ENCODE measurements at regions not wholly inside any gene's neighbourhood (a gene's known extent, or its start where the extent isn't known, plus 50 kb on each side); places are given as distances from the start of the nearest gene placed in this dataset.
"Not testable (repeated sequence)": the region's sequence is repeated elsewhere in the genome, so short reads cannot be mapped to it uniquely, and the experiment has no call there.

DNA sequence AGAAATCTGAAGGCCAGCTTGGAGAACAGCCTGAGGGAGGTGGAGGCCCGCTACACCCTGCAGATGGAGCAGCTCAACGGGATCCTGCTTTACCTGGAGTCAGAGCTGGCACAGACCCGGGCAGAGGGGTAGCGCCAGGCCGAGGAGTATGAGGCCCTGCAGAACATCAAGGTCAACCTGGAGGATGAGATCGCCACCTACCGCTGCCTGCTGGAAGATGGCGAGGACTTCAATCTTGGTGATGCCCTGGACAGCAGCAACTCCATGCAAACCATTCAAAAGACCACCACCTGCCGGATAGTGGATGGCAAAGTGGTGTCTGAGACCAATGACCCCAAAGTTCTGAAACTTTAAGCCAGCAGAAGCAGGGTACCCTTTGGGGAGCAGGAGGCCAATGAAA, 318.4 kb downstream of the ZFHX3 start:
- not testable (repeated sequence) for DNase-seq

DNA sequence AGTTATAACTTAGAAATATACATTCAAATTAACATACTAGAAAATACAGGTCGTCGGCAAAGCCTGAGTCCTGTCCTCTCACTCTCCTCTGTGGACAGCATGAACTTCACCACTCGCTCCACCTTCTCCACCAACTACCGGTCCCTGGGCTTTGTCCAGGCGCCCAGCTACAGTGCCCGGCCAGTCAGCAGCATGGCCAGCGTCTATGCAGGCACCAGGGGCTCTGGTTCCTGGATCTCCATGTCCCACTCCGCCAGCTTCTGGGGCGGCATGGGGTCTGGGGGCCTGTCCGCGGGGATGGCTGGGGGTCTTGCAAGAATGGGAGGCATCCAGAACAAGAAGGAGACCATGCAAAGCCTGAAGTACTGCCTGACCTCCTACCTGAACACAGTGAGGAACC, 319.4 kb downstream of the ZFHX3 start:
- DNase-seq: no peak

DNA sequence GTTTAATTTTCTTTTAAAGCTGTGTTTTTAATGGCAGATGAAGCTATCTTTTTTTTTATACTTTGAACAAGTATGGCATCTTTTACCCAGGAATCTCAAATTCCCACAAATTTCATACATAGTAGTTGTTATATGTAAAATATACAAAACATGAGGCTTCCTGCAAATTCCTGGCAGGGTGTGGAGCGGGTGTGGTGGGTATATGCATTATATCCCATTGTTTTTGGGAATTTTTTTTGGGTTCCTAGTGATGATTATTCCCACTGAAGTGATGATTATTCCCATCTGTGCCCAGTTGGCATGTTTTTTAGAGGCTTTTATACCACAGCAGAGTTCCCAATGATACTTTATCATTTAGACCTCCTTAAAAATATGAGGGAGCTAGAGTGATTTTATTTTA, 320.4 kb downstream of the ZFHX3 start:
- DNase-seq: no peak

DNA sequence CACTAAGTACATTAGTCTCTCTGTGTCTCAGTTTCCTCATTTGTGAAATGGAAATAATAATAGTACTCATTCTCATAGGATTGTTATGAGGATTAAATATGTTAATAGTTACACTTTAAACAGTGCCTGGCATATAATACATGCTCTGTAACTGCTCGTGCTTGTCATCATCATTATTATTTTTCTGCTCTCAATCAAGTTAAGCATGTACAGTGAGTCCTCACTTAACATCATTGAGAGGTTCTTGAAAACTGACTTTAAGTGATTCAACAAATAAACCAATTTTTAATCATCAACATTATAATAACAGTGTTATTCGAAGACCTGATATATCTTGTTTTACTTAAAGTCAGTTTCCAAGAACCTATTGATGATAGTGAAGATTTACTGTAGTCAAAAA, 322.3 kb downstream of the ZFHX3 start:
- DNase-seq: no peak

DNA sequence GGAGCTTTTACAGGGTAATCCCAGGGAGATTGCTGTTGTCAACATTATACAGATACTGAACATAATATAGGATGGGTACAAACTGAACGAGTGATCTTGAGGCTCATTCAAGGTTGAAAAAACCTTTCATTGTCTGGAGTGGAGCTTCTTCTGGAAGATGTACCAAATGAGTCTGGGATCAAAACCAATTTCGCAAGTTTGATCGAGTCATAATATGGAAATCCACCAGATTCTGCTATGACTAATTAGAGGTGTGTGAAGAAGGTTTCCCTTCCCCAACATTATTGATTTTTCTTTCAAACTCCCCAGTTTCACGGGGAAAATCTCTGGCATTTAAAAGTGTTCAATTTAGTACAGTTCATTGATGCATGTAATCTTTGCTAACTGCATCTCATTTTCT, 324.1 kb downstream of the ZFHX3 start:
- DNase-seq: no peak

DNA sequence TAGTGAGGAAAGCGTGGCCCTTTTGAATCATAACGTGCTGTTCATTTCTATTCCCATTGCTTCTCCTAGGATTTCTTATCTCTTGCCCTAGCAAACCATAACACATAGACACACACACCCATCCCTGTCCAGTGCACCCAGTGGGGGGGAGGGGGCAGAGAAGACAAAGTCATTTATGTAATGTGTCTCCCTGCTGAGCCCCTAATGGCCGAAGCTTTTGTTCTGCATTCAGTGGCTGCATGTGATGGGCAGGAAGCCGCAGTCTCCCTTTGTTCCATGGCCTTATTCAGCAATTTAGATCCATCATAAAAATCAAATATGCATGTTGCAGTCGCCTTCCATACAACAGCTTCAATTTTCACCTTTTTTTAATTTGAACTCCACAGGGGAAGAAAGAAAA, 325.4 kb downstream of the ZFHX3 start:
- peak; percentile 70 for DNase-seq

DNA sequence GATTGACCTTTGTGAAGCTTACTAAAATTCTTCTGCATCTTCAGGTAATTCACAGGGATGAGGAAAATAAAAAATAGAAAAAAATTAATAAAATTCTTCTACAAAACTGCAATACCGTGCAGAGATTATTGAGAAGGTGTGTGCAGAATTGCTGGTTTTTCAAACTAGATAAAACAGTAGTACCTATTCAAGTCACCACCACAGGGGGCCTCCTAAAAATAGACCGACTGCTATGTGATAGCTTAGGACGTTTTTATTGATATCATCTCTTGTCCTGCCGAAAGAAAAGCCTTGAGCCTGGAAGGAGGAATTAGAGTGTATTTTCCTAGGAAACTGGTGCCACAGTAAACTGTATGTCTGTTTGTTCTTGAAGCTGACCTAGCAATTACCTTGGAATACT, 325.9 kb downstream of the ZFHX3 start:
- DNase-seq: peak; percentile 59

DNA sequence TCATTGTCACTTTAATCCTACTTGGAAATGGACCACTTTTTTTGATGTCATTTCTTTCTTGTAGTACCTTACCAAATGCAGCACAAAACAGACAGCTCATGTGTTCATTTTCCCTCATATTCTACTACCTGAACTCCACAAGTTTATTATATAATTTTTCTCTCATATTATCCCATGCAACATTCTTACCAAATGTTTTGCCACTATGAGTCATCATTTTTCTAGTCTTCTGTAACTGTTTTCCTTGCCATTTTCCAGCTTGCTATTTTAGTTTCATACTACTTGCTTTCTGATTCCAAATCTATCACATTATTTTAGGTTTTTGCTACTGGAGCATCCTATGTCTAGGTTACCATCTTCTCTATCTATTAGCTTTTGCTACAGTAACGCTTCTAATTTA, 332.7 kb downstream of the ZFHX3 start:
- no peak for DNase-seq

DNA sequence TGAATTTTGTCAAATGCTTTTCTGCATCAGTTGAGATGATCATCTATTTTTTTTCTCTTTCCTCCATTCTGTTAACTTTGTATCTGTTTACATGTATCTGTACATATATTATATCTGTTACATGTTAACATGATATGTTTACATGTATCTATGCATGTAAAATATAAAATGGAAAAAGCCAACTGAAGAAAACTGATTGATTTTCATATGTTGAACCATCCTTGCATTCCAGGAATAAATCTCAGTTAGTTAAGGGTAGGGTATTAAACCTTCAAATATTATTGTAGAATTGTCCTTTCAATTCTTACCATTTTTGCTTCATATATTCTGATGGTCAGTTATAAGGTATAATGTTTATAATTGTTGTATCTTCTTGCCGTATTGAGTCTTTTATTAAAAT, 336.1 kb downstream of the ZFHX3 start:
- DNase-seq: no peak

DNA sequence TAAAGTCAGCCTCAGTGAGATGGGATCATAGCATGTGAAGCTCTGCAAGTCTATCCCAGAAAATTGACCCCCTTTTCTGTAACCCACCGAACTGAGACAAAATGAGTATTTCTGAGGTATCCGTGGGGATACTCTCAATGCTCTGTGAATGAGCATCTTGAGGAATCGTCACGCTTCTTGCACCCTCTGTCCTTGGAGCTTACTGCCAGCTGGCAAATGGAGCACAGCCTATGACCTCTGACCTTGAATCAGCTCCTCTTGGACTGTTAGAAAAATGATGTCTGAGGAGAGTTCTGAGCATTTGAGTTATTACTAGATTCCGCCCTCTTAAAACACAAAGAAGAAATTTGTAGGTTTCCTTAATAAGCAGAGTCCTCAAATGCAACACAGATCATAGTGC, 342.1 kb downstream of the ZFHX3 start:
- no peak for DNase-seq

DNA sequence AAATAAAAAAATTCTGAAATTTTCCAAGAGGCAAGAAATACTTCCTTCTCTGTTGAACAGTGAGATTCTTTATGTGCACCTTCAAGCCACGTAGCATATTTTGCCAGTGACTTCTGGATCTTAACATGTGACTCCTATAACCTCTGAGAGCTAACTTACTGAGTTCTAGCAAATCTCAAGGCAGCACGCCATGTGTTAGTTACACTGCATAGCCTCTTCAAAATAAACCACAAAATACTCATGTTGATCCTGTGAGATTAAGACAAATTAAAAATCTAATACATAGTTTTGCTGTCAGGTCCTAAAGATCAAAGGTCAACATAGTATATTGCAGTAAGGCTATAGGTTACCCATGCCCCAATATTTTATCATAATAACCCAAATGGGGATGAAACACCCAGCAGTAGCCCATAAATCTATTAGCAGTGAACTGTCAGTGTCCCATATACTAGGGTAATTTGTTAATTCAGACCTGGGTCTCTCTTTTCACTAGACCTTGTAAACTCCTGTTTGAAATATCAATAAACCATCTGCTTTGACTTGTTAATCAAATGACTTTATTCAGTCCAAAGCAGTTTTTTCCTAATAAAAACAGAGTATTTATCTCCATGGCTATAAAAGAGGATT, 343.1 kb downstream of the ZFHX3 start:
- no peak for DNase-seq

DNA sequence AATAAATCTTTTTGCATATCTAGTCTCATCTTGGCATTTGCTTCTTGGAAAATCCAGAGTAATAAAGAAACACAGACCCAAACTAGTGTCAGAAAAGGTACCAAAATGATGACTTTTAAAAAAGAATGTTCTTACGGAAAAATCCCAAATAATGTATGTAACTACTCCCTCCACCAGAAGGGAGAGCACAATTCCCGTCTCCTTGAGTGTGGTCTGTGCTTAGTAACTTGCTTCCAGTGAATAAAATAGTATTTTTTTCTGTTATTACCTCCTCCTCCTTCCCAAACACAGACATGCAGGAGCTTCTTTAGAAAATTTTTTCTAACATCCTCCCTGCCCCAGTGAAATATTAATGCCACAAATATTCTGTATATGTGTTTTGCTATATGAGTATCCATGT, 358.1 kb downstream of the ZFHX3 start:
- DNase-seq: no peak

DNA sequence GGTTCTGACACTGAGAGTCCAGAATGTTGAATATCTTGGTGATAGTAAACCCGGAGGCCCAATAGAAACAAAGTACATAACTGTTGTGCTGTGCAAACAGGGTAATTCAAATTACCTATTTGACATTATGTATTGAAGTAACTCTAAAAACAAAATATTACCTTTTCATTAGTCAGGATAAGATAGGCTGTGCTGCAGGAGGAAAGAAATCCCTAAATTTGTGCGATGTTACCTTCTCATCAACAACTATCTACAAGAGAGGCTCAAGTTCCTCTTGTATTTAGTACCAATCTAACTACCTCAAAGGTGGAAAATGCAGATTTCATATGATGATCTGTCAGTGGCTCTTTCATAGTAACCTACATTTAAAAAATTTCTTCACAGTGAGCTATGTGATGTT, 367.2 kb downstream of the ZFHX3 start:
- DNase-seq: no peak

DNA sequence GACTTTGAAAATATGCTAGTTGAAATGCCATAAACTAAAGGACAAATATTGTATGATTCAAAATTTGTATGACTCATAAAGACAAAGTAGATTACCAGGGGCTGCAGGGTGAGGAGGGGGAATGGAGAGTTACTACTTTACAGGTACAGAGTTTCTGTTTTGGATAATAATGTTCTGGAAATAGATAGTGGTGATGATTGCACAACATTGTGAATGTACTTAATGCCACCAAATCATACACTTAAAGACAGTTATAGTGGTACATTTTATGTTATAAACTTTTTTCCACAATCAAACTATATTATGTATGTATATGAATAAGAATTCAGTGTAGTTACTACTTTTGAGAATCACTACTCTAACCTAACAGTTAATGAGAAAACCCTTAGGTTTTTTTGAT, 368.1 kb downstream of the ZFHX3 start:
- no peak for DNase-seq

DNA sequence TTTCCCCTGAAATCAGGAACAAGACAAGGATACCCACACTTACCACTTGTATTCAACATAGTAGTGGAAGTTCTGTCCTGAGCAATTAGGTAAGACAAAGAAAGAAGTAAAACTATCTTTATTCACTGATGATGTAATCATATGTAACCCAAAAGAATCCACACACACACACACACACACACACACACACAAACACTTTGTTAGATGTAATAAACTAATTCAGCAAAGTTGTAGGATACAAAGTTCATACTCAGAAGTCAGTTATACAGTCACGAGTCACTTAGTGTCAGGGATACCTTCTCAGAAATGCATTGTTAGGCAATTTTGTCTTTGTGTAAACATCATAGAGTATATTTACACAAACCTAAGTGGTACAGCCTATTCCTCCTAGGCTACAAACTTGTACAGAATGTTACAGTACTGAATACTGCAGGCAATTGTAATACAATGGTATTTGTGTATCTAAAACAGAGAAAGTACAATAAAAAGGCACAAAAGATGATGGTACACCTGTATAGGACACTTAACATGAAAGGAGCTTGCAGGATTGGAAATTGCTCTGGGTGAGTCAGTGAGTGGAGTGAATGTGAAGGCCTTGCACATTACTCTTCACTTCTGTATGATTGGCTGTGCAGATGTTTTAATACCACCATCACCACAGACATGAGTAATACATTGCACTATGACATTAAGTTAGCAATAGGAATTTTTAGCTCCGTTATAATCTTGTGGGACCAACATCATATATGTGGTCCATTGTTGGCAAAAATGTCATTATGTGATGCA, 370.1 kb downstream of the ZFHX3 start:
- peak; percentile 9 for DNase-seq

DNA sequence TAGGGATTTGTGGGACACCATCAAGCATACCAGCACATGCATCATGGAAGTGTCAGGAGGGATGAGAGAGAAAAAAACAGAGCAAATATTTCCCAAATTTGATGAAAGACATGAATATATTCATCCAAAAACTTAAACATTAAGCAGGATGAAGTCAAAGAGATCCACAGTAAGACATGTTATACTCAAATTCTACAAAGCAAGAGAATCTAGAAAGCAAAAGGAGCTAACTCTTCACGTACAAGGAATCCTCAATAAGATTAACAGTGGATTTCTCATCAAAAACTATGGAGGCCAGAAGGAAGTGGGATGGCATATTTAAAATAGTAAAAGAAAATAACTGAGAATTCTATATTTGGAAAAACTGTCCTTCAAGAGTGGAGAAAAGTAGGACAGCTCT, 374.8 kb downstream of the ZFHX3 start:
- DNase-seq: no peak

DNA sequence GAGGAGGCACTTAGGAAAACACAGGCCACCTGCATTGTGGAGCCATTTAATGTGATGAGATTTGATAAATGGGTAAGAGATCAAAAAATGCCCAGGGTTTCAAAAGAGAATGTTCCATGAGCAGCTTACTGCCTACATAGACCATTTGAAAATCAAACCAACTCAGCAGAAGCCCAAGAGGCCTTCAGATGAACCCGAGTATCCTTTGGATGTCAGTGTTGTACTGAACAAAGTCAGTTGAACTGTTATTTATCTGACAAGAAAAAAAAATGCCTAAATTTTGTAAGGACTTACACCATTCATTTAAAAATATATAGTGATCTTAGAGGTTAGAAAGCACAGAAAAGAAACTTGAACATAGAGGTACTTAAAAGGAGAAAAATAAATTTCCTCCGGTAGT, 381.7 kb downstream of the ZFHX3 start:
- no peak for DNase-seq

DNA sequence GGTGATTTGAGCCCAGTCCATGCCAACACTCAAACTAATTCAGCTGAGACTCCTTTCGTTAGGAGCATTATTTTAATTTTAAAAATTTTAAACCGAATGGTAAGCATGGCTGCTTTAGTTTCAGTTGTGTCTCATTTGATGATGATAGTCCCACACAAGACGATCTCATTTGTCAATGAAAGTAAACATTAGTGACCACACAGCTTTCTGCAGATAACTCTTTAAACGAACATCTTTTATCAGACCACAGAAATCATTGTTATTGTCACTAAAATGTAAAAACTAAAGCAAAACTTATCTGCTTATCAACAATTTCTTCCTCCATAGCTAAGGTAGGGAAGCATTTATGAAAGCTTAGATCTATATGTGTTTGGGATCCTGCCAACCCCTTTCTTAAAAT, 382.2 kb downstream of the ZFHX3 start:
- DNase-seq: no peak

DNA sequence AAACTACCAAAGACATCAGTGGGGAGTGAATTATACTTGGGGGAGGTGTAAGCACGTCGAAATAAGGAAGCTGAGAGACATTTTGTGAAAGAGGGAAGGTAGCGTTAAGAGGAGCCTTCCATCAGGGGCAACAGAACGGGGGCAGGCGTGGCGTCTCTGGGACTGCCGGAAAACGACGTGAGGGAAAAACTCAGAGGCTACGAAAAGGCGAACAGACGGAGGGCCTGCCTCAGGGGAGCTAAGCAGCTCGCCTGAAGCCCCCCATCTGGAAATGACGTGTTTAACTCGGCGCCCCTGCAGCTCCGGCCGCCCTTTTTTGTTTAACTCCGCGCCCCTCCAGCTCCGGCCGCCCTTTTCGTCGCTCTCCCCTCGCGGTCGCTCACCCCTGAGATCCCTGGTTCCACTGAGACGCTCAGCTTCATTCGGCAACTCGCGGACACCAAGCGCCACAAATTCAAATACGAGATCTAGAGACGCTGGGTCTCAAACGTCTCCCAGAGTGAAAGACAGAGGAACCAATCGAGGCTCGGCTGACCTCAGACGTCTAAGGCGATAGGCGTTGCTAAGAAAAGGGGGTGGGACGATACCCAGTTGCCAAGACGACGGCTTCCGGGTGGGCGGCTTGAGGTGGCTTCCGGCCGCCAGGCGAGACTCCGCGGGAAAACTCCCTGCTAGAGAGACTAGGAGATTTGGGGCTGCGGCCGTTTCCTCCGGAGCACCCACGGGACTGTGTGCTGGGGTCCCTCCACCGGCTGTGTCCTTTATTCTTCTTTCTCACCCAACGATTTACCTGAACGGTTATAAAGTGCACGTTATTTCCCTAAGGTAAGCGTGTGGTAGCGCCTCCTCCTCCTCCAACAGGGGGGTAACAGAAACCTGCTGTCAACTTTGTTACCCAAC, 383.2 kb downstream of the ZFHX3 start:
- peak; percentile 98 for DNase-seq

DNA sequence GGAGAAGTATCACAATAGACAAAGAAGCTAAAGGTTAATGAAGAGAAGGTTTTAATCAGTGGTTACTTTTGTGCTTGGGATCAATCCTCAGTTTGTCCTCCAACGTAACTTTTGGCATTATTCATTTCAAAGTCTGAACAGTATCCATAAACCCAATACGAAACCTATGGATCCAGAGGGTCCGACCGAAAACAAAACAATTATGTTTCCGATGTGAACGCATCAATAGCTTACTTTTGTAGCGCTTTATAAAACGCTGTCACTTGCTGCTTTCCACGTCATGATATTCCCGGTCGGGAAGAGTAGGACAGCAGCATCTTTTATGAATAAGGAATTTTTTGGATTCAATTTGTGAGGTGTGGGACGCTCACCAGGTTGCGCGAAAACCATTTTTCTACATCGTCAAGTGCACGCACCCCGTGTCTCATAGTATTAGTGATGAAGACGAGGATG, 383.8 kb downstream of the ZFHX3 start:
- DNase-seq: peak; percentile 36

DNA sequence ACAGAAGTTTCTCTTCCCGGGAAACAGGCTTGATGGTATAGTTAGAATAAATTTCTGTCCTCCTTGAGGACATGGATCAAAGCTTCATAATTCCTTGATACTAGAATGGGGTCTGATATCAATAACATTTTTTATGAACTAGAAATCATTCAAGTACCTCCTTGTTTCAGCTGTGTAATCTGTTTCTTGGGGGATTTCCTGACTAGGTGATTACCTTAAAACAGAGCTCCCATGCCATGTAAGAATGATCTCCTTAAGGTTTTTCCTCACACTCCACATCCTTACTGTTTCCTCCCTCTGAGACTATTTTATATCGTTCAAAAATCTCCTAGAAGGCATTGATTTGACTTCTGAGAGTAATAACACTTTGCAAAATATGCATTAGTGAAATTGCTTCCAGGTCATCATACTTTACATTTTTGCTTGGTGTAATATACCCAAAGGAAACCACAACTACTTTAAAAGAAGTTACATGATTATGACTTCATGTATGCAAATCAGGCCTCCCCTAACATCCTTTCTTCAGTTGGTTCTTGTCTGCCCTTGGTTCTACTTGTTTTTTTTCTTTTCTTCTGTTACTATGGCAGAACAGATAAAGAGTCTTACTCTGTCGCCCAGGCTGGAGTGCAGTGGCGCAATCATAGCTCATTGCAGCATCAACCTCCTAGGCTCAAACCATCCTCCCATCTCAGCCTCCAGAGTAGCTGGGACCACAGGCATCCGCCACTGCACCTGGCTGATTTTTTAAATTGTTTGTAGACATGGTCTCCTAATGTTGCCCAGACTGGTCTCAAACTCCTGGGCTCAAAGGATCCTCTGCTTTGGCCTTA, 388.8 kb downstream of the ZFHX3 start:
- no peak for DNase-seq

DNA sequence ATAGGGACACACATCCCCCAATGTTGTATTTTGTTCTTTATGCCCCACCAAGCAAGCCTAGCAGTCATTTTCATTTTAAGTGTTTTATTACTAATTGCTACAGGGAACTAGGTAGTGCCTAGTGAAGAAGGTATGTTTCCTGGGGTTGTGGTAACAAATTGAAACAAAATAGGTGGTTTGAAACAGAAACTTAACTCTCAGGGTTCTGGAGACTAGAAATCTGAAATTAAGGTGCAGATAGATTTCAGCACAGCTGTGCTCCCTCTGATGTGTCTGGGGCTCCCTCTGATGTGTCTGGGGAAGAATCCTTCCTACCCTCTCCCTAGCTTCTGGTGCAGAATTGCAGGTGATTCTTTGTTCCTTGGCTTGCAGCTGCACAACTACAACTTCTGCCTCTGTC, 390.1 kb downstream of the ZFHX3 start:
- no peak for DNase-seq

DNA sequence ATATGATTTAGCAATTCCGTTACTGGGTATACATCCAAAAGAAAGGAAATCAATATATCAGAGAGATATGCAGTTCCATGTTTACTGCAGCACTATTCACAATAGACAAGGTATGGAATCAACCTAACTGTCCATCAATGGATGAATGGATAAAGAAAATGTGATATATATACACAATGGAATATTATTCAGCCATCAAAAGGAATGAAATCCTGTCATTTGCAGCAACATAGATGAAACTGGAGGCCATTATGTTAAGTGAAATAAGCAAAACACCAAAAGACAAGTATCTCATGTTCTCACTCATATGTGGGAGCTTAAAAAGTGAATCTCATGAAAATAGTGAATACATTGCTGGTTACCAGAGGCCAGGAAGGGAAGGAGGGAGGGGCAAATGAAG, 390.8 kb downstream of the ZFHX3 start:
- DNase-seq: no peak

All from NCI-H345 (cell line).